Activated CD4-positive, CD25-positive, alpha-beta regulatory T cell treated with anti-CD3 and anti-CD28 coated beads, Interleukin-2, amount 50 U/mL, for 72 hours (primary cell): ENCODE measurements at regions not wholly inside any gene's neighbourhood (a gene's known extent, or its start where the extent isn't known, plus 50 kb on each side); places are given as distances from the start of the nearest gene placed in this dataset.

Experiments
- DNase-seq: peaks from one replicate; pipeline ENCODE4 v3.0.0; 2021

DNA sequence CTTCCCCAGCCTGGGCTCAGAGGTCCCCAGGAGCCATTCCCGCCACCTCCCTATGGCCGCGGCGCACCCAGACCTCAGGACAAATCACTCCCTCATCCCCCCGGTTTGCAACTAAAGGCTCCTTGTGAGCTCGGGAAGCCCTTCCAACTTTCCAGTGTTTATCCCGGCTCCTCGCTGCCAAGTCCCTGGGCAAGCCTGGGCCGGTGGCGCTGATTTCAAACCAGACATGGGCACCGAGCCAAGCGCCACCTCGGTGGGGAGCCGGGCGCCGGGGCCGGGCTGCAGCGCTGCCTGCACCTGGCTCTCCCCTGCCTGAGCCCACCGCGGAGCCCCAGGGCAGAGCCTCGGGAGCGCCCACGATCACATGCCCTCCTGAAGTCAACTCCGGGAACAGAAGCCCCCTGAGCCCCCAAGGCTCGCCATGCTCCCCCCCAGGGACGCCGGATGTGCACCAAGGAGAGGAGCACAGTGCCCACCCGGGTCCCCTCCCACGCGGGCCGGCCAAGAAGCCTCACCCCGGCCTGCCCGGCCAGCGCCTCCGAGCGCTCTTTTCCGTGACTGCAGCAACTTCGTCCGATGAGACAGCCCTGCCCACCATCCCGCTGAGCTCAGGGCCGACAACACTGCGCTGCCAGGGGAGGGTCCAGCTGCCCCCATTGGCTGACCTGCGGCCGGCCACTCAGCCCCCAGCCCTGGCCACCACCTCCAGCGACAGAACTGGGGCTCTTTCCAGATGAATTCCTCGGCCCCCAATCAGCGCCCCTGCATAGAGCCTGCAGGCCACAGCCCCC, 50.0 kb downstream of the NCOR2 start:
- DNase-seq: no peak

DNA sequence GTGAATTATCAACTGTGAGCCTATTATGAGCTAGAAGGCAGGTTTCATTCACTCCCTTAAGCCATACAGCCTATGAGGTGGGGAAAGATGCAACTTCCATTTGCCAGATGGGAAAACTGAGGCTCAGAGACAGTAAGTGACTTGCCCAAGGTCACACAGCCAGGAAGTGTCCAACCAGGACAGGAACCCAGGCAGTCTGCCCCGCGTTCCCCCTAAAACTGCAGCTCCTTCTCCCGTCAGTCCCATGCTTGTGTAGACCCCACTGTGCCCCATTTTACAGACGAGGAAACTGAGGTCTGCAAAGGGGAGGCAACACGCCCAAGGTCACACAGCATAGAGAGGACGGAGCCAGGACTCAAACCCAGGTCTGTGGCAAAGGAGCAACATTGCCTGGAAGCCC, 50.6 kb downstream of the NCOR2 start:
- DNase-seq: no peak

DNA sequence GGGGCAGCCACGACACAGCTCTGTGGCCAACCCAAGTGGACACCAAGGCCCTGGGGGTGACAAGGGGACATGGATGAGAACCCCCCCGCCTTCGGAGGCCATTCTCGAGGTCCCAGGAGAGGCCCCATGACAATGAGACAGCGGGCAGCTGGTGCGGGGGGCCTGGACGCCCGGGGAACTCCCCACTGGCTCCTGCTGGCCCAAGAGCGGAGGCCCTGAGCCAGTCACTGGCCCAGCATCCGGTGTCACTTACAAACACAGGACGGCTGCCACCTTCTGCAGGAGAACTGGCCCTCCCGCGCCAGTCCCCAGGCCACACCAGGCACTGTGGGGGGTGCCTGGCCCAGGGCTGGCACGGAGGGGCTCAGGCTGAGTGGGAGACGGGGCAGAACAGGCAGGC, 51.4 kb downstream of the NCOR2 start:
- DNase-seq: no peak

GRCh38 chr12:124514996-124515932, 52.1 kb downstream of the NCOR2 start:
- no peak for DNase-seq

DNA sequence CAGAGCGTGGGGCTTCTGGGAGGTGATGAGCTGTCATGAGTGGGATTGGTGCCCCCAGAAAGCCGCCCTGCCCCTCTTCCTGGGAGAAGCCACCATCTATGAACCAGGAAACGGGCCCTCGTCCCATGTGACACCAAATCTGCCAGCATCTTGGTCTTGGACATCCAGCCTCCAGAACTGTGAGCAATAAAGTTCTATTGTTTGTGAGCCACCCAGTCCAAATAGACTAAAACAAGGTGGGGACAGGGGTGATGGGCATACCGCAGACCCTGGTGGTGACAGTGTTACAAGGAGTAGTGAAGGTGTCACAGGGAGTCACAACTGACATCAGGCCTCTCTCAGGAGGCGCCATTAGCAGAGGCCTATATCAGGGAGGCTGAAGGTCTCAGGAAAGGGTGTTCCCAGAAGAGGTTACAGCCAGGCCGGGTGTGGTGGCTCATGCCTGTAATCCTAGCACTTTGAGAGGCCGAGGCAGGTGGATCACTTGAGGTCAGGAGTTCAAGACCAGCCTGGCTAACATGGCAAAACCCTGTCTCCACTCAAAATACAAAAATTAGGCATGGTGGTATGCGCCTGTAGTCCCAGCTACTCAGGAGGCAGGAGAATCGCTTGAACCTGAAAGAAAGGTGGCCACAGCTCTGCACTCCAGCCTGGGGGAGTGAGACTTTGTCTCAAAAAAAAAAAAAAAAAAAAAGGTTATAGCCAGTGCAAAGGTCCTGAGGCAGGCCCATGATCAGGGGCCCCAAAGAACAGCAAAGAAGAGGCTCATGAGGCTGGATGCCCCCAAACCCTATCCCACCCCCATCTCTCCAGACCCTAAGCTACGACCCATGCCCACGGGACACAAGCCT, 53.0 kb downstream of the NCOR2 start:
- no peak for DNase-seq

GRCh38 chr12:124513297-124513867, 54.0 kb downstream of the NCOR2 start:
- no peak for DNase-seq

DNA sequence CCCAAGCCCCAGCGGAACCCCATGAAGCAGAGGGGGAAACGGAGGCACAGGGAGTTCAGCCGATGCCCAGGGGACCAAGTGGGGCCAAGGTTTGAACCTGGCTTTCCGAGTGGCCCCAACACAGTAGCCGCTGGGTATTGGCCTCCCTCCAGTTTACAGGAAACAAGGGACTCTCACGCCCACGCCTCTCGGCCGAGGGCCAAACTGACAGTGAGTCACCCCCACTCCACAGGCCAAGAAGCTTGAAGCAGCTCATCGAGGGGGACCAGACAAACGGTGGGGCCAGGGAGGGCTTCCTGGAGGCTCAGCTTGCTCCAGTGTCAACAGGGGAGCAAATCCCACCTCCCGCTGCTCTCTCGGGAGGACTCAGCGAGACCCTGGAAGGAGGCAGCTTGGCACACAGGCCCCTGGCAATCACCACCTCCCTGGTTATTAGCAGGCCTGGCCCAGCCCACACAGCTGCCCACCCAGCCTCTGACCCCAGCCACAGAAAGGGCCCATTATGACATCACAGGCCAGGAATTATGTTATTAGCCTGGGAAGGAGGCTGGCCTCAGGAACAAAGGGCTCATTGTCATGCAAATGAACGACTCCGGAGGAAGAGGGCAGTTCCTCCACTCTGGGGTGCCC, 54.6 kb downstream of the NCOR2 start:
- no peak for DNase-seq

GRCh38 chr12:124511259-124511985, 56.0 kb downstream of the NCOR2 start:
- DNase-seq: no peak

GRCh38 chr12:124510301-124510970, 57.0 kb downstream of the NCOR2 start:
- no peak for DNase-seq

GRCh38 chr12:124509676-124510300, 57.6 kb downstream of the NCOR2 start:
- DNase-seq: no peak

GRCh38 chr12:124509300-124509675, 58.1 kb downstream of the NCOR2 start:
- no peak for DNase-seq

- no peak for DNase-seq
Measured at GRCh38 chr12:124508381-124509079, 58.9 kb downstream of the NCOR2 start.

DNA sequence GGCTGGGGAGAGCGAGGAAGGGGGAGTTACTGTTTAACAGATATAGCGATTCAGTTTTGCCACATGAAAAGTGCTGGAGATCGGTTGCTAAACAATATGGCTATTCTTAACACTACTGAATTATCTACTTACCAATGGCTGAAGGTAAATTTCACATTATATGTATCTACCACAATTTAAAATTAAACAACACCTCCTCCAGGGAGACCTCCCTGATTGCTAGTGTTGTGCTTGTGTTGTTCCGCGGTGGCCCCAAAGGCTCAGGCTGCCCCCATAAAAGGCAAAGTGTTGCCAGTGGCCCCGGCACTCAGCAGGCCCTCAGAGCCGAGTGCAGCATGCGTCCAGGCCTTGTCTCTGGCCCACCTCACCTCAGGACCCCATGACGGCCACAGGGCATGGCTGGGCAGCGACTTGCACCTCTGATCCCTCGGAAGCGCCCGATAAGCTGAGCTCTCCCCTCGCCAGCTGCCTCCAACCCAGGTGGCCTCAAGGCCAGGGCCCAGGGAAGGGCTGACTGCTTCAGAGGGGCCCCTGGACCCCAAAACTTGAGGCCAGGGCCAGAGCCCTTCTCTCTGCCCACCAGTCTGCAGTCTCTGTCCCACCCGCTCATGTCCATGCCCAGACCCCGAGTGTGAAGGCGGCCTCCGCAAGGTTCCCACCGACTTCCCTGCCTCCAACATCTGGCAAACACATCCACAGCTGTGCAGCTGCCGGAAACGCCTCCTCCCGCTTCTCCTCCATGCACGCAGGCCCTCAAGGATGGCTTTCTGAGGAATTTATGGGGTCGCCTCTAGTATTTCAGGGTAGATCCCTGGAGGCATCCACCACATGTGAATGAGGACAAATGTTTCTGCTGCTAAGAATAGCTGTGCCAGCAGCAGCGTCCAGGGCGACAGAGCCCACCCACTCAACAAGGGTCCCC, 60.0 kb downstream of the NCOR2 start:
- no peak for DNase-seq

GRCh38 chr12:124506832-124507153, 60.6 kb downstream of the NCOR2 start:
- no peak for DNase-seq

GRCh38 chr12:124506145-124506831, 61.1 kb downstream of the NCOR2 start:
- no peak for DNase-seq

GRCh38 chr12:124505001-124505818, 62.2 kb downstream of the NCOR2 start:
- DNase-seq: no peak
